Duodenal mucosa (tissue), 2 donors: ENCODE measurements at regions not wholly inside any gene's neighbourhood (a gene's known extent, or its start where the extent isn't known, plus 50 kb on each side); places are given as distances from the start of the nearest gene placed in this dataset.

ENCODE experiments used
- H3K27ac ChIP-seq: one replicate; pipeline ENCODE4 v1.7.0; 2013; ENCODE audit warnings: low read depth, low read length
- H3K27me3 ChIP-seq, 2 donors: one replicate each; pipeline ENCODE4 v1.7.0; 2013; ENCODE audit warnings: low read length in 2 of 2, control low read depth in 1 of 2; ENCODE audit not compliant: insufficient read depth in 2 of 2, control insufficient read depth in 1 of 2
- H3K36me3 ChIP-seq, 2 donors: one replicate each; pipeline ENCODE4 v1.7.0; 2013; ENCODE audit warnings: low read length in 2 of 2, control low read depth in 1 of 2; ENCODE audit not compliant: insufficient read depth in 2 of 2, control insufficient read depth in 1 of 2
- H3K4me1 ChIP-seq, 2 donors: one replicate each; pipeline ENCODE4 v1.7.0; 2013; ENCODE audit warnings: low read length in 2 of 2, control low read depth in 1 of 2; ENCODE audit not compliant: insufficient read depth in 2 of 2, control insufficient read depth in 1 of 2
- H3K4me3 ChIP-seq, 2 donors: one replicate each; pipeline ENCODE4 v1.7.0; 2013; ENCODE audit warnings: low read length in 2 of 2, low read depth in 1 of 2
- H3K9ac ChIP-seq, 2 donors: one replicate each; pipeline ENCODE4 v1.7.0; 2013; ENCODE audit warnings: low read length in 2 of 2, low read depth in 1 of 2
- H3K9me3 ChIP-seq, 2 donors: one replicate each; pipeline ENCODE4 v1.7.0; 2013; ENCODE audit warnings: low read length in 2 of 2, control low read depth in 1 of 2; ENCODE audit not compliant: control insufficient read depth in 1 of 2

- Histone ChIP-seq H3K4me3 (no peak overlapping the region), H3K36me3 (no peaks in the 10 kb centered on the region), H3K4me1 (no peaks in the 10 kb centered on the region), H3K9ac (no peak overlapping the region), H3K27ac (no peak overlapping the region), H3K9me3 (no peaks in the 10 kb centered on the region), H3K27me3 (no peaks in the 10 kb centered on the region)
These were observed 1108.1 kb upstream of the DDX18 start for GRCh38 chr2:116706396-116706795.

GRCh38 chr2:116716038-116716437 is 1098.5 kb upstream of the DDX18 start:
- H3K27me3 ChIP-seq: no peaks in the 10 kb centered on the region
- no peaks in the 10 kb centered on the region for H3K9me3 ChIP-seq
- no peak overlapping the region for H3K27ac ChIP-seq
- no peaks in the 10 kb centered on the region for H3K36me3 ChIP-seq
- H3K9ac ChIP-seq: no peak overlapping the region
- no peaks in the 10 kb centered on the region for H3K4me1 ChIP-seq
- no peak overlapping the region for H3K4me3 ChIP-seq

GRCh38 chr2:116716444-116716843 is 1098.0 kb upstream of the DDX18 start:
- Histone ChIP-seq H3K27ac (no peak overlapping the region), H3K4me3 (no peak overlapping the region), H3K27me3 (no peaks in the 10 kb centered on the region), H3K9ac (no peak overlapping the region), H3K9me3 (no peaks in the 10 kb centered on the region), H3K4me1 (no peaks in the 10 kb centered on the region), H3K36me3 (no peaks in the 10 kb centered on the region)

GRCh38 chr2:116717832-116718231 is 1096.7 kb upstream of the DDX18 start:
- Histone ChIP-seq H3K4me3 (no peak overlapping the region), H3K27ac (no peak overlapping the region), H3K9me3 (no peaks in the 10 kb centered on the region), H3K4me1 (no peaks in the 10 kb centered on the region), H3K9ac (no peak overlapping the region), H3K27me3 (no peaks in the 10 kb centered on the region), H3K36me3 (no peaks in the 10 kb centered on the region)

GRCh38 chr2:116718451-116718850 is 1096.0 kb upstream of the DDX18 start:
- Histone ChIP-seq H3K36me3 (no peaks in the 10 kb centered on the region), H3K9ac (no peak overlapping the region), H3K9me3 (no peaks in the 10 kb centered on the region), H3K4me3 (no peak overlapping the region), H3K27me3 (no peaks in the 10 kb centered on the region), H3K4me1 (no peaks in the 10 kb centered on the region), H3K27ac (no peak overlapping the region)

- Histone ChIP-seq H3K9ac (no peak overlapping the region), H3K9me3 (no peaks in the 10 kb centered on the region), H3K4me1 (no peaks in the 10 kb centered on the region), H3K4me3 (no peak overlapping the region), H3K27me3 (no peaks in the 10 kb centered on the region), H3K27ac (no peak overlapping the region), H3K36me3 (no peaks in the 10 kb centered on the region)
These were observed 1094.7 kb upstream of the DDX18 start for GRCh38 chr2:116719836-116720235.

- H3K27ac ChIP-seq: no peak overlapping the region
- no peak overlapping the region for H3K4me3 ChIP-seq
- H3K27me3 ChIP-seq: no peaks in the 10 kb centered on the region
- H3K9me3 ChIP-seq: no peaks in the 10 kb centered on the region
- no peaks in the 10 kb centered on the region for H3K36me3 ChIP-seq
- no peak overlapping the region for H3K9ac ChIP-seq
- H3K4me1 ChIP-seq: no peaks in the 10 kb centered on the region
These were observed 1089.9 kb upstream of the DDX18 start for GRCh38 chr2:116724550-116724949.

- no peaks in the 10 kb centered on the region for H3K36me3 ChIP-seq
- no peak overlapping the region for H3K4me3 ChIP-seq
These were observed 1082.2 kb upstream of the DDX18 start for GRCh38 chr2:116732322-116732721.

GRCh38 chr2:116733699-116734098 is 1080.8 kb upstream of the DDX18 start:
- H3K9ac ChIP-seq: no peak overlapping the region
- no peaks in the 10 kb centered on the region for H3K36me3 ChIP-seq
- H3K4me1 ChIP-seq: no peaks in the 10 kb centered on the region
- H3K4me3 ChIP-seq: no peak overlapping the region
- H3K27ac ChIP-seq: no peak overlapping the region
- no peaks in the 10 kb centered on the region for H3K27me3 ChIP-seq
- H3K9me3 ChIP-seq: no peaks in the 10 kb centered on the region

More at GRCh38 chr2:116732322-116732721, 1082.2 kb upstream of the DDX18 start:
- Histone ChIP-seq H3K27ac (no peak overlapping the region), H3K4me1 (no peaks in the 10 kb centered on the region), H3K27me3 (no peaks in the 10 kb centered on the region), H3K9ac (no peak overlapping the region), H3K9me3 (no peaks in the 10 kb centered on the region)

- Histone ChIP-seq H3K4me3 (no peak overlapping the region), H3K27ac (no peak overlapping the region), H3K27me3 (no peaks in the 10 kb centered on the region), H3K4me1 (no peaks in the 10 kb centered on the region), H3K36me3 (no peaks in the 10 kb centered on the region), H3K9me3 (no peaks in the 10 kb centered on the region), H3K9ac (no peak overlapping the region)
These were observed 1076.5 kb upstream of the DDX18 start for GRCh38 chr2:116737951-116738350.

- Histone ChIP-seq H3K4me1 (no peaks in the 10 kb centered on the region), H3K36me3 (no peaks in the 10 kb centered on the region), H3K4me3 (no peak overlapping the region), H3K27me3 (no peaks in the 10 kb centered on the region), H3K9me3 (no peaks in the 10 kb centered on the region), H3K27ac (no peak overlapping the region), H3K9ac (no peak overlapping the region)
These were observed 1067.4 kb upstream of the DDX18 start for GRCh38 chr2:116747103-116747502.
